Fibroblast of skin of scalp (primary cell): ENCODE measurements at regions not wholly inside any gene's neighbourhood (a gene's known extent, or its start where the extent isn't known, plus 50 kb on each side); places are given as distances from the start of the nearest gene placed in this dataset.
"Not testable (repeated sequence)": the region's sequence is repeated elsewhere in the genome, so short reads cannot be mapped to it uniquely, and the experiment has no call there.

ENCODE experiments used
- DNase-seq: peaks from one replicate; pipeline ENCODE4 v3.0.0-alpha.2; 2013

- DNase-seq, result no peak
Measured at GRCh38 chr13:83088858-83089257, 793.4 kb downstream of the SLITRK1 start.

GRCh38 chr13:83086948-83087347 is 795.3 kb downstream of the SLITRK1 start:
- DNase-seq, result peak; percentile 46

GRCh38 chr13:83086088-83086487 is 796.2 kb downstream of the SLITRK1 start:
- no peak for DNase-seq

GRCh38 chr13:83085186-83085900 is 796.9 kb downstream of the SLITRK1 start:
- DNase-seq, result peak; percentile 60

- DNase-seq, result no peak
Measured at GRCh38 chr13:83077499-83077898, 804.8 kb downstream of the SLITRK1 start.

GRCh38 chr13:83073930-83074329 is 808.3 kb downstream of the SLITRK1 start:
- peak; percentile 63 for DNase-seq

- DNase-seq, result peak; percentile 57
Measured at GRCh38 chr13:83065108-83065507, 817.2 kb downstream of the SLITRK1 start.

- peak; percentile 19 for DNase-seq
Measured at GRCh38 chr13:83057119-83057518, 825.2 kb downstream of the SLITRK1 start.

GRCh38 chr13:83056269-83056668 is 826.0 kb downstream of the SLITRK1 start:
- DNase-seq, result no peak

- DNase-seq, result peak; percentile 64
Measured at GRCh38 chr13:83048419-83048818, 833.9 kb downstream of the SLITRK1 start.

- DNase-seq, result no peak
Measured at GRCh38 chr13:83024955-83025594, 857.2 kb downstream of the SLITRK1 start.

- DNase-seq, result no peak
Measured at GRCh38 chr13:83024232-83024631, 858.0 kb downstream of the SLITRK1 start.

- no peak for DNase-seq
Measured at GRCh38 chr13:83019986-83020385, 862.3 kb downstream of the SLITRK1 start.

- DNase-seq, result no peak
Measured at GRCh38 chr13:83009987-83010386, 872.3 kb downstream of the SLITRK1 start.

- DNase-seq, result no peak
Measured at GRCh38 chr13:83008212-83008929, 873.9 kb downstream of the SLITRK1 start.

GRCh38 chr13:83007226-83007625 is 875.0 kb downstream of the SLITRK1 start:
- no peak for DNase-seq

- no peak for DNase-seq
Measured at GRCh38 chr13:83003185-83003584, 879.1 kb downstream of the SLITRK1 start.

- no peak for DNase-seq
Measured at GRCh38 chr13:82993417-82993816, 888.9 kb downstream of the SLITRK1 start.

GRCh38 chr13:82976499-82976898 is 905.8 kb downstream of the SLITRK1 start:
- no peak for DNase-seq

GRCh38 chr13:82963226-82964099 is 918.8 kb downstream of the SLITRK1 start:
- peak; percentile 54 for DNase-seq

GRCh38 chr13:82962397-82962796 is 919.9 kb downstream of the SLITRK1 start:
- no peak for DNase-seq

- no peak for DNase-seq
Measured at GRCh38 chr13:82961757-82962156, 920.5 kb downstream of the SLITRK1 start.

GRCh38 chr13:82952336-82952735 is 929.9 kb downstream of the SLITRK1 start:
- DNase-seq, result not testable (repeated sequence)
